ENCODE measurements at regions not wholly inside any gene's neighbourhood (a gene's known extent, or its start where the extent isn't known, plus 50 kb on each side); places are given as distances from the start of the nearest gene placed in this dataset.

DNA sequence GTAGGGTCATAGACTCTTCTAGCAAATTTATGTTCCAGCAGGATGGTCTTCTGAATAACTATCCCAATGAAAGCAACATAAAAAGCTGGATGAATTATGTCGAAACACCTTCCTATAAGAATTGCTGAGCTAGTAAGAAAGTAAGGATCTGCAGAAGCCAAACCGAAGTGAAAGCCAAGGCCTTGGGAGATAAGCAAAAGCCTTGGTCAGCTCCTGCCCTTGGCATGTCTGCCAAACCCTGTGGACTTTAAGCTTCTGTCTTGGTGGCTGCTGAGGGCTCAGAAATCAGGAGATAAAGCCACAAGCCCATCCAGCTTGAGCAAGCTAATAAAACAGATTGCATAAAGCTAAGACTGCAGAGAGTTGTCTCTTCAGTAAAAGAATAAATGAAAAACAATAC is 81.2 kb upstream of the KCND3 start:
- TF ChIP-seq, protein P1, sequence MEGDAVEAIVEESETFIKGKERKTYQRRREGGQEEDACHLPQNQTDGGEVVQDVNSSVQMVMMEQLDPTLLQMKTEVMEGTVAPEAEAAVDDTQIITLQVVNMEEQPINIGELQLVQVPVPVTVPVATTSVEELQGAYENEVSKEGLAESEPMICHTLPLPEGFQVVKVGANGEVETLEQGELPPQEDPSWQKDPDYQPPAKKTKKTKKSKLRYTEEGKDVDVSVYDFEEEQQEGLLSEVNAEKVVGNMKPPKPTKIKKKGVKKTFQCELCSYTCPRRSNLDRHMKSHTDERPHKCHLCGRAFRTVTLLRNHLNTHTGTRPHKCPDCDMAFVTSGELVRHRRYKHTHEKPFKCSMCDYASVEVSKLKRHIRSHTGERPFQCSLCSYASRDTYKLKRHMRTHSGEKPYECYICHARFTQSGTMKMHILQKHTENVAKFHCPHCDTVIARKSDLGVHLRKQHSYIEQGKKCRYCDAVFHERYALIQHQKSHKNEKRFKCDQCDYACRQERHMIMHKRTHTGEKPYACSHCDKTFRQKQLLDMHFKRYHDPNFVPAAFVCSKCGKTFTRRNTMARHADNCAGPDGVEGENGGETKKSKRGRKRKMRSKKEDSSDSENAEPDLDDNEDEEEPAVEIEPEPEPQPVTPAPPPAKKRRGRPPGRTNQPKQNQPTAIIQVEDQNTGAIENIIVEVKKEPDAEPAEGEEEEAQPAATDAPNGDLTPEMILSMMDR (IDR thresholded peaks at IDR 0.05; ENCODE audit: poor library complexity), result no peak
- TF ChIP-seq EZH2 (IDR thresholded peaks at IDR 0.05; ENCODE audit: borderline replicate concordance) (no peak), EZH2phosphoT487 (IDR thresholded peaks at IDR 0.05; ENCODE audit: low read depth, severe bottlenecking, unreplicated experiment) (no peak)

All from hepatocyte (in vitro differentiated cells).